ENCODE measurements at regions not wholly inside any gene's neighbourhood (a gene's known extent, or its start where the extent isn't known, plus 50 kb on each side); places are given as distances from the start of the nearest gene placed in this dataset.

GRCh38 chr1:38444770-38445442, 398.3 kb upstream of the POU3F1 start:
- DNase-seq (ENCODE audit: extremely low read depth, low read depth, low spot score): no peak

- DNase-seq (ENCODE audit: extremely low read depth, low read depth, low spot score): no peak
Measured at GRCh38 chr1:38444311-38444710, 397.7 kb upstream of the POU3F1 start.

- DNase-seq (ENCODE audit: extremely low read depth, low read depth, low spot score): no peak
Measured at GRCh38 chr1:38440402-38440801, 393.8 kb upstream of the POU3F1 start.

- DNase-seq (ENCODE audit: extremely low read depth, low read depth, low spot score): no peak
Measured at GRCh38 chr1:38436749-38437148, 390.2 kb upstream of the POU3F1 start.

GRCh38 chr1:38436006-38436405, 389.4 kb upstream of the POU3F1 start:
- no peak for DNase-seq (ENCODE audit: extremely low read depth, low read depth, low spot score)

GRCh38 chr1:38433084-38433722, 386.6 kb upstream of the POU3F1 start:
- DNase-seq (ENCODE audit: extremely low read depth, low read depth, low spot score): no peak

- no peak for DNase-seq (ENCODE audit: extremely low read depth, low read depth, low spot score)
Measured at GRCh38 chr1:38431535-38432376, 385.2 kb upstream of the POU3F1 start.

GRCh38 chr1:38430949-38431348, 384.4 kb upstream of the POU3F1 start:
- no peak for DNase-seq (ENCODE audit: extremely low read depth, low read depth, low spot score)

GRCh38 chr1:38424677-38425076, 378.1 kb upstream of the POU3F1 start:
- no peak for DNase-seq (ENCODE audit: extremely low read depth, low read depth, low spot score)

GRCh38 chr1:38420666-38421065, 374.1 kb upstream of the POU3F1 start:
- no peak for DNase-seq (ENCODE audit: extremely low read depth, low read depth, low spot score)

GRCh38 chr1:38418195-38419030, 371.8 kb upstream of the POU3F1 start:
- no peak for DNase-seq (ENCODE audit: extremely low read depth, low read depth, low spot score)

GRCh38 chr1:38403667-38404066, 357.1 kb upstream of the POU3F1 start:
- no peak for DNase-seq (ENCODE audit: extremely low read depth, low read depth, low spot score)

- no peak for DNase-seq (ENCODE audit: extremely low read depth, low read depth, low spot score)
Measured at GRCh38 chr1:38402230-38402815, 355.7 kb upstream of the POU3F1 start.

GRCh38 chr1:38396606-38397005, 350.0 kb upstream of the POU3F1 start:
- no peak for DNase-seq (ENCODE audit: extremely low read depth, low read depth, low spot score)

- DNase-seq (ENCODE audit: extremely low read depth, low read depth, low spot score): no peak
Measured at GRCh38 chr1:38394303-38394702, 347.7 kb upstream of the POU3F1 start.

- DNase-seq (ENCODE audit: extremely low read depth, low read depth, low spot score): no peak
Measured at GRCh38 chr1:38392861-38393260, 346.3 kb upstream of the POU3F1 start.

- no peak for DNase-seq (ENCODE audit: extremely low read depth, low read depth, low spot score)
Measured at GRCh38 chr1:38381256-38381655, 334.7 kb upstream of the POU3F1 start.

GRCh38 chr1:38376577-38376976, 330.0 kb upstream of the POU3F1 start:
- no peak for DNase-seq (ENCODE audit: extremely low read depth, low read depth, low spot score)

- DNase-seq (ENCODE audit: extremely low read depth, low read depth, low spot score): no peak
Measured at GRCh38 chr1:38375035-38375434, 328.4 kb upstream of the POU3F1 start.

- no peak for DNase-seq (ENCODE audit: extremely low read depth, low read depth, low spot score)
Measured at GRCh38 chr1:38371505-38371844, 324.9 kb upstream of the POU3F1 start.
